Type B pancreatic cell (in vitro differentiated cells): ENCODE measurements at regions not wholly inside any gene's neighbourhood (a gene's known extent, or its start where the extent isn't known, plus 50 kb on each side); places are given as distances from the start of the nearest gene placed in this dataset.

Experiments
- DNase-seq: peaks from one replicate; pipeline ENCODE4 v3.0.0; 2021; ENCODE audit warnings: mixed read lengths; ENCODE audit not compliant: unreplicated experiment; ENCODE audit errors: extremely low spot score
- H3K27ac Mint-ChIP-seq: 2 replicates; pipeline ENCODE4 v1.8.0; 2021; ENCODE audit warnings: mild to moderate bottlenecking, mixed read lengths
- H3K27me3 Mint-ChIP-seq: 2 replicates; pipeline ENCODE4 v1.8.0; 2021; ENCODE audit warnings: mixed read lengths
- H3K36me3 Mint-ChIP-seq: 2 replicates; pipeline ENCODE4 v1.8.0; 2021; ENCODE audit warnings: mixed read lengths
- H3K4me1 Mint-ChIP-seq: one replicate; pipeline ENCODE4 v1.8.0; 2021; ENCODE audit warnings: mixed read lengths; ENCODE audit not compliant: unreplicated experiment
- H3K4me3 Mint-ChIP-seq: 2 replicates; pipeline ENCODE4 v1.8.0; 2021; ENCODE audit warnings: mild to moderate bottlenecking, mixed read lengths
- H3K9me3 Mint-ChIP-seq: 2 replicates; pipeline ENCODE4 v1.8.0; 2021; ENCODE audit warnings: mixed read lengths
- TF ChIP-seq, protein P1 (sequence below): fragments of 200-600 bp; sonication (generic); conservative IDR thresholded peaks from 2 replicates; pipeline ENCODE4 v1.5.0; 2021; ENCODE audit warnings: antibody characterized with exemption, mild to moderate bottlenecking

DNA sequence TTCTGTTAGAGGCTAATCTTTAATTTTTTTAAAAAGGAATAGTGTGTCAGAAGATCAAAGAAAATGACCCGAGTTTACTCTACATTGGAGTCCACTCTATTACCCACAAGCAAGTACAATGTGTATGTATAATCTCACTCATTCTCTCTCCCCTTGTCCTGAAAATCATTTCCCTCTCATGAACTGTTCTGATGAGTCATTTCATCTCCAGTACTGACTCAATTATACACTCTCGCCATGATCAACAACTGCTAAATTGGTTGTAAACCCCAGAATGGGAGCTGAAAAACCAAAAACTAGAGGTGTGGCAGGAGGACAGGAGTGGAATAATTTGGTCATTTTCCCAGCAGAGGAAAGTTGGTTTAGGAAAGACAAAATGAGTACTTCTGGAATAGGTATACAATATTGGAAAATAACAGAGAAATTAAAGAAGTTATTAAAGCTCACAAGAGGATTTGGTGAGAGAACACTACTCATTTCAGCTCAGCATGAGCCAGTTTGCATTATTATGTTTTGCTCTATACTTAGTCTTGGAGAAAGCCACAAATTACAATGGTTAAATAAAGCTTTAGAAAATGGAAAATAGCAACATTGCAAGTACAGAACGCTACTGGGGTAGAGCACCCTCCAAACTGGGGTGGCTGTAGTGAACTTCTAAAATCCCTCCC lies 144.3 kb upstream of the PFN2 start:
- TF ChIP-seq, protein P1, sequence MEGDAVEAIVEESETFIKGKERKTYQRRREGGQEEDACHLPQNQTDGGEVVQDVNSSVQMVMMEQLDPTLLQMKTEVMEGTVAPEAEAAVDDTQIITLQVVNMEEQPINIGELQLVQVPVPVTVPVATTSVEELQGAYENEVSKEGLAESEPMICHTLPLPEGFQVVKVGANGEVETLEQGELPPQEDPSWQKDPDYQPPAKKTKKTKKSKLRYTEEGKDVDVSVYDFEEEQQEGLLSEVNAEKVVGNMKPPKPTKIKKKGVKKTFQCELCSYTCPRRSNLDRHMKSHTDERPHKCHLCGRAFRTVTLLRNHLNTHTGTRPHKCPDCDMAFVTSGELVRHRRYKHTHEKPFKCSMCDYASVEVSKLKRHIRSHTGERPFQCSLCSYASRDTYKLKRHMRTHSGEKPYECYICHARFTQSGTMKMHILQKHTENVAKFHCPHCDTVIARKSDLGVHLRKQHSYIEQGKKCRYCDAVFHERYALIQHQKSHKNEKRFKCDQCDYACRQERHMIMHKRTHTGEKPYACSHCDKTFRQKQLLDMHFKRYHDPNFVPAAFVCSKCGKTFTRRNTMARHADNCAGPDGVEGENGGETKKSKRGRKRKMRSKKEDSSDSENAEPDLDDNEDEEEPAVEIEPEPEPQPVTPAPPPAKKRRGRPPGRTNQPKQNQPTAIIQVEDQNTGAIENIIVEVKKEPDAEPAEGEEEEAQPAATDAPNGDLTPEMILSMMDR, result no peak
- peaks cover 9% of the 10 kb centered on the region for H3K9me3 Mint-ChIP-seq
- H3K27ac Mint-ChIP-seq, result no peak overlapping the region
- no peak overlapping the region for H3K4me3 Mint-ChIP-seq
- DNase-seq, result no peak
- peaks cover 17% of the 10 kb centered on the region for H3K4me1 Mint-ChIP-seq
- no peaks in the 10 kb centered on the region for H3K36me3 Mint-ChIP-seq
- no peaks in the 10 kb centered on the region for H3K27me3 Mint-ChIP-seq

DNA sequence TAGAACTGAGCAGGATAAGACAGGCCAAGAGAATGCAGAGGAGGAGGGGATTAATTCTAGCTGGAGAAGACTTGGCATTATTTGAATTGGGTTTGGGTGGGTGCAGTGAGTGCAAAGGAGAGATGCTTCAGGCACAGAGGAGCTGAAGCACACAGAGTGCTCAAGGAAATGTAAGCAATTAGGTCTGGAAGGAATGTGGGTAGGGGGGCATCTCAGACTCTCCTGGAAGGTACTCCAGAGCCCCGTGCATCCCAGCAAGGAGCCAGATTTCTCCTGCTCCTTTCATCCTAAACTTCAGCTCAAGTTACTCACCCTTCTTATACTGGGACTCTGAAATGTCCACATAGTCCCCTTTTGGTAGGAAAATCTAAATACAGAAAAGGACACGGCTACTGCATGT lies 143.6 kb upstream of the PFN2 start:
- Mint-ChIP-seq H3K4me1 (peaks cover 17% of the 10 kb centered on the region), H3K27me3 (no peaks in the 10 kb centered on the region), H3K36me3 (no peaks in the 10 kb centered on the region), H3K4me3 (no peak overlapping the region), H3K27ac (no peak overlapping the region), H3K9me3 (peaks cover 9% of the 10 kb centered on the region)
- no peak for DNase-seq
- TF ChIP-seq, protein P1, result no peak

DNA sequence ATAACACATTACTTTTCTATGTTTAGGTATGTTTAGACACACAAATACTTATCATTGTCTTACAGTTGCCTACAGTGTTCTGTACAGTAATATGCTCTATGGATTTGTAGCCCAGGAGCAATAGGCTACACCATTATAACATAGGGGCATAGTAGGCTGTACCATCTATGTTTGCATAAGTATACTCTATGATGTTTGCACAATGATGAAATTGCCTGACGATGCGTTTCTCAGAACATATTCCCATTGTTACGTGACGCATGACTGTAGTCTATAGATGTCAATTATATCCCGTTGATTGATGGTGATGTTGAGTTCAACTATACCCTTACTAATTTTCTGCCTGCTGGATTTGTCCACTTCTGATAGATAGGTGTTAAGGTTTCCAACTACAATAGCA lies 139.4 kb upstream of the PFN2 start:
- H3K4me3 Mint-ChIP-seq, result no peak overlapping the region
- H3K36me3 Mint-ChIP-seq, result no peaks in the 10 kb centered on the region
- no peak overlapping the region for H3K27ac Mint-ChIP-seq
- peaks cover 5% of the 10 kb centered on the region for H3K9me3 Mint-ChIP-seq
- H3K4me1 Mint-ChIP-seq, result peaks cover 37% of the 10 kb centered on the region
- DNase-seq, result no peak
- no peaks in the 10 kb centered on the region for H3K27me3 Mint-ChIP-seq
- TF ChIP-seq, protein P1, result no peak

DNA sequence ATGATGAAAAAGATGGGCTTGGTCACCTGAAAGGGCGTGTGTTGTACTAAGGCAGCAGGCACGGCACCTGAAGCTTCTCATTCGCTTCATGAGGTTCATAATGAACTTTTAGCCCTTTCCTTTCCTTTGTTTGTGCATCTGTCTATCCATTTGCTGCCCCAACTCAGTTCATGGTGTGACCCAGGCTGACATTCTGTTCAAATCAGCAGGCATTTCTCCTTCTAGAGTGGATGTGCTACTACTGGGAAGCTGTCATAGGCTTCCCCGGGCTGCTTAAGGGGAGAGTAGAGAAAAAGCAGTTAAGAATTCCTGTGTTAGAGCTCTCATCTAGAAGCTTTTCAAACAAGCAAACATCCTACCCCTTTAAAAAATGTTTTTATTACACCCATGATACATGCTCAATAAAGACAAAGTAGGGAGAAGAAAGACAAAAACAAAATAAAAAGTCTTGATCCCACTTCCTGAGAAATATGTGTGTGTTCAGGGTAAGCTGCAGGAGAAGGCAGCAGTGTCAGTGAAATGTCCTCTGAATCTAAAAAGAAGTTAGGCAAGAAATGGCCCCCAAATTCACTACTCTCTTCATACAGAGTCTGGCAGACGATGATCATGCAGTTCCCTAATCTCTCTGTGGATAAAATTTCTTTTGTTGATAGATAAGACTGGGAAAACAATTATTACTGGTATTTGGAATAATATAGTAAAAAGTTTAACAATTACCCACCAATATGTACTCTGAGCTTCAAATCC lies 136.9 kb upstream of the PFN2 start:
- TF ChIP-seq, protein P1, result no peak
- H3K4me1 Mint-ChIP-seq, result peaks cover 42% of the 10 kb centered on the region
- peaks cover 5% of the 10 kb centered on the region for H3K9me3 Mint-ChIP-seq
- H3K27me3 Mint-ChIP-seq, result no peaks in the 10 kb centered on the region
- H3K27ac Mint-ChIP-seq, result peak overlapping the region; percentile 79
- peak overlapping the region; percentile 10 for H3K4me3 Mint-ChIP-seq
- no peaks in the 10 kb centered on the region for H3K36me3 Mint-ChIP-seq
- no peak for DNase-seq

DNA sequence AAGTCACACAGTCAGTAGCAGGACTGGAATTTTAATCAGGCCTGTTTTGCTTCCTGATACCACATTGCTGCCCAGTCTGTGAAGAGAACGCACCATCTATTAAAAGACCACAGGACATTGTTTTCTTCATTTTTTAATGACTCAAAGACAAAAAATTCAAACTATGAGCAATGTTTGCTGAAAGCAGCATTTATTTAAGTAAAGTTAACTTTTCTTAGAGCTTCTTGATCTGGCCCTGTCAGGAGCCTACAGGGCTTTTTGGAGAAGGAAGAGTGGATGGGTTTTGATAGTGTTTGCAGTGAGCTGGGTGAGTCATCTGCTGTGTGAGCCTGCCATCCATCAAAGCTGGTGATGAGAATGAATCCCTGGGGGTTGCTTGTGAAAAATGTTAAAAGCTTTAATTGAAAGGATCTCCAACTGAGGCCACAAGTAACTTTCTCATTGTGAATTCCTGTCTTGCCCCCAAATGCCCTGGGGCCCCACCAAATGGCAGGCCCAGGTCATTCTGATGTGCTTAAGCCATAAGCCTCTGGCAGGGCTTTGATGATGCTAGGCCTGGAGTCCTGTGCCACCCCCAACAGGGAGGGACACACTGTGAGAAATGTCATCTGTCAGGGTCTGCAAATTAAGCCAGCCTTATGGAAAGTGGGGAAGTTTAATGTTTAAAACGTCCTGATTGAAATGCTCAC lies 136.2 kb upstream of the PFN2 start:
- peak overlapping the region; percentile 79 for H3K27ac Mint-ChIP-seq
- DNase-seq, result peak; percentile 77
- H3K27me3 Mint-ChIP-seq, result no peaks in the 10 kb centered on the region
- H3K4me3 Mint-ChIP-seq, result peak overlapping the region; percentile 10
- H3K9me3 Mint-ChIP-seq, result peaks cover 5% of the 10 kb centered on the region
- TF ChIP-seq, protein P1, result no peak
- peaks cover 42% of the 10 kb centered on the region for H3K4me1 Mint-ChIP-seq
- no peaks in the 10 kb centered on the region for H3K36me3 Mint-ChIP-seq
